ENCODE measurements at regions not wholly inside any gene's neighbourhood (a gene's known extent, or its start where the extent isn't known, plus 50 kb on each side); places are given as distances from the start of the nearest gene placed in this dataset.
"Not testable (repeated sequence)": the region's sequence is repeated elsewhere in the genome, so short reads cannot be mapped to it uniquely, and the experiment has no call there.

GRCh38 chr6:105867821-105868220 is 218.3 kb upstream of the PRDM1 start:
- intact Hi-C loops (cut with DNase I): no loop called here
- no peak for DNase-seq

- DNase-seq: peak in 2 of 42 donors; percentile 10 to 33
- intact Hi-C loops (cut with DNase I): no loop called here
Observed at GRCh38 chr6:105867277-105867676, 218.9 kb upstream of the PRDM1 start.

GRCh38 chr6:105862936-105863607 is 223.1 kb upstream of the PRDM1 start:
- DNase-seq: no peak

GRCh38 chr6:105860927-105861326 is 225.2 kb upstream of the PRDM1 start:
- intact Hi-C loops (cut with DNase I); DNase-seq: not testable (repeated sequence)

More at GRCh38 chr6:105862936-105863607, 223.1 kb upstream of the PRDM1 start:
- intact Hi-C loops (cut with DNase I): no loop called here

- intact Hi-C loops (cut with DNase I): no loop called here
- no peak for DNase-seq
Observed at GRCh38 chr6:105859457-105859856, 226.7 kb upstream of the PRDM1 start.

GRCh38 chr6:105858639-105859038 is 227.5 kb upstream of the PRDM1 start:
- DNase-seq; intact Hi-C loops (cut with DNase I): not testable (repeated sequence)

GRCh38 chr6:105855433-105855832 is 230.7 kb upstream of the PRDM1 start:
- intact Hi-C loops (cut with DNase I): no loop called here
- no peak for DNase-seq

GRCh38 chr6:105853979-105854378 is 232.2 kb upstream of the PRDM1 start:
- intact Hi-C loops (cut with DNase I); DNase-seq: not testable (repeated sequence)

- DNase-seq: no peak
- intact Hi-C loops (cut with DNase I): no loop called here
Observed at GRCh38 chr6:105851606-105852005, 234.5 kb upstream of the PRDM1 start.

GRCh38 chr6:105851113-105851580 is 235.0 kb upstream of the PRDM1 start:
- intact Hi-C loops (cut with DNase I): no loop called here
- no peak for DNase-seq

GRCh38 chr6:105850261-105851112 is 235.6 kb upstream of the PRDM1 start:
- DNase-seq: no peak
- intact Hi-C loops (cut with DNase I): no loop called here

GRCh38 chr6:105849746-105850145 is 236.4 kb upstream of the PRDM1 start:
- intact Hi-C loops (cut with DNase I): no loop called here
- DNase-seq: no peak

- intact Hi-C loops (cut with DNase I): no loop called here
- no peak for DNase-seq
Observed at GRCh38 chr6:105847433-105847832, 238.7 kb upstream of the PRDM1 start.

GRCh38 chr6:105844275-105844883 is 241.8 kb upstream of the PRDM1 start:
- intact Hi-C loops (cut with DNase I): no loop called here
- peak in 24 of 42 donors; percentile 15 to 54 (median 29) for DNase-seq

GRCh38 chr6:105839266-105839665 is 246.9 kb upstream of the PRDM1 start:
- no peak for DNase-seq
- intact Hi-C loops (cut with DNase I): no loop called here

- intact Hi-C loops (cut with DNase I): no loop called here
- no peak for DNase-seq
Observed at GRCh38 chr6:105838171-105838570, 248.0 kb upstream of the PRDM1 start.

- no peak for DNase-seq
- intact Hi-C loops (cut with DNase I): no loop called here
Observed at GRCh38 chr6:105836889-105837288, 249.2 kb upstream of the PRDM1 start.

- DNase-seq: no peak
- intact Hi-C loops (cut with DNase I): no loop called here
Observed at GRCh38 chr6:105836379-105836778, 249.8 kb upstream of the PRDM1 start.

GRCh38 chr6:105835373-105835772 is 250.8 kb upstream of the PRDM1 start:
- intact Hi-C loops (cut with DNase I): no loop called here
- no peak for DNase-seq

All from head of caudate nucleus (tissue), 42 donors.